PC-9 (cell line): ENCODE measurements at regions not wholly inside any gene's neighbourhood (a gene's known extent, or its start where the extent isn't known, plus 50 kb on each side); places are given as distances from the start of the nearest gene placed in this dataset.

Source experiments
- BruUV-seq: library from RNA; stranded (reverse); fragments of 400-500 nt; replicated peaks from 2 replicates; lab custom pipeline; 2021; lab: Mats Ljungman, UMichigan
- CTCF ChIA-PET: fragments of 300-600 bp; sonication (Branson Sonifier 250); formaldehyde crosslinking; loops from one replicate; lab custom pipeline; 2022; ENCODE audit warnings: antibody characterized with exemption; lab: Charles Lee
- POLR2A ChIA-PET: fragments of 300-600 bp; sonication (Branson Sonifier 250); formaldehyde crosslinking; loops from one replicate; lab custom pipeline; 2022; ENCODE audit warnings: antibody characterized with exemption; ENCODE audit not compliant: unreplicated experiment; lab: Charles Lee
- DNase-seq, 2 experiments: peaks; one replicate each; pipeline versions ENCODE4 v3.0.0 to v3.0.0-alpha.2; 2015 to 2022; ENCODE audit warnings: mixed read lengths in 1 of 2
- H2AFZ ChIP-seq: fragments of 200-600 bp; sonication (generic); 2 replicates; pipeline ENCODE4 v1.8.1; 2017; ENCODE audit warnings: antibody characterized with exemption
- H3F3A ChIP-seq: fragments of 200-600 bp; sonication (generic); 2 replicates; pipeline ENCODE4 v1.8.1; 2017; ENCODE audit warnings: antibody characterized with exemption, mild to moderate bottlenecking, low read depth; ENCODE audit not compliant: insufficient read depth
- H3K27ac ChIP-seq: fragments of 200-600 bp; sonication (generic); 2 replicates; pipeline ENCODE4 v1.6.1; 2016; ENCODE audit warnings: mixed run types
- H3K27me3 ChIP-seq: fragments of 200-600 bp; sonication (generic); 2 replicates; pipeline ENCODE4 v1.6.1; 2016; ENCODE audit warnings: low read depth, mixed run types; ENCODE audit not compliant: insufficient read depth
- H3K36me3 ChIP-seq: fragments of 200-600 bp; sonication (generic); 2 replicates; pipeline ENCODE4 v1.6.1; 2016; ENCODE audit warnings: low read depth, mixed run types
- H3K4me1 ChIP-seq: fragments of 200-600 bp; sonication (generic); replicated peaks from 2 replicates; pipeline ENCODE4 v1.6.1; 2016; ENCODE audit warnings: mixed run types; ENCODE audit not compliant: insufficient read depth
- H3K4me2 ChIP-seq: fragments of 200-600 bp; sonication (generic); 2 replicates; pipeline ENCODE4 v1.6.1; 2017; ENCODE audit warnings: mixed run types
- H3K4me3 ChIP-seq: fragments of 200-600 bp; sonication (generic); 2 replicates; pipeline ENCODE4 v1.6.1; 2016; ENCODE audit warnings: mixed run types
- H3K79me2 ChIP-seq: fragments of 200-600 bp; sonication (generic); 2 replicates; pipeline ENCODE4 v1.6.1; 2017; ENCODE audit warnings: low read depth, mixed run types
- H3K9me2 ChIP-seq: fragments of 200-600 bp; sonication (generic); 2 replicates; pipeline ENCODE4 v1.8.1; 2017; ENCODE audit warnings: mild to moderate bottlenecking; ENCODE audit not compliant: insufficient read depth
- H3K9me3 ChIP-seq: fragments of 200-600 bp; sonication (generic); 2 replicates; pipeline ENCODE4 v1.8.1; 2016; ENCODE audit warnings: low read depth; ENCODE audit not compliant: insufficient read depth
- H4K20me1 ChIP-seq: fragments of 200-600 bp; sonication (generic); 2 replicates; pipeline ENCODE4 v1.8.1; 2017; ENCODE audit not compliant: insufficient read depth
- EZH2 ChIP-seq: fragments of 200-600 bp; sonication (generic); IDR thresholded peaks from 2 replicates; pipeline ENCODE4 v1.8.0; 2017; ENCODE audit warnings: antibody characterized with exemption, low read depth
- intact Hi-C: fragments of 100-400 bp; cut with micrococcal nuclease; formaldehyde crosslinking; loops from one replicate; pipeline ENCODE4 v1.10.0; 2022; ENCODE audit not compliant: unreplicated experiment
- TF ChIP-seq, protein P1 (sequence below): fragments of 200-600 bp; sonication (generic); conservative IDR thresholded peaks from 2 replicates; pipeline ENCODE4 v1.6.1; 2017; ENCODE audit warnings: mixed run types, antibody characterized with exemption, mild to moderate bottlenecking, moderate library complexity

DNA sequence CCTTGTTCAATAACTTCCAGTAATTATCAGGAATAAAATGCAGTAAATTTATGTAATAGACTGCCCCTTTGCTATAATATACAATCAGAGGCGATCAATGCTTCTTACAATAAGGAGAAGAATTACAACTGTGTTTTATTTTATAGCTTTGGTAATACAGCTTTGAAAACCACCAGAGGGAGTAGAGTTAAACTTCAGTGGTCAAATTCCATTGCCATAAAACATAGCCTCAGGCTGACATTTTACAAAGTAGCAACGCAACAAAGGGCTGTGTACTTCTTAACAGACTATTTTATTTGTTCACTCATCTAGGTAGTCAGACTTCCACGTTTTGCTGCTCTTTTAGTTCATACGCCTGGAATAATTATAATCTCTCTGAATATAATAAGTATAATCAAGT, 58.5 kb downstream of the TEX13C start:
- DNase-seq, result no peak
- no peaks in the 10 kb centered on the region for H3K9me3 ChIP-seq

DNA sequence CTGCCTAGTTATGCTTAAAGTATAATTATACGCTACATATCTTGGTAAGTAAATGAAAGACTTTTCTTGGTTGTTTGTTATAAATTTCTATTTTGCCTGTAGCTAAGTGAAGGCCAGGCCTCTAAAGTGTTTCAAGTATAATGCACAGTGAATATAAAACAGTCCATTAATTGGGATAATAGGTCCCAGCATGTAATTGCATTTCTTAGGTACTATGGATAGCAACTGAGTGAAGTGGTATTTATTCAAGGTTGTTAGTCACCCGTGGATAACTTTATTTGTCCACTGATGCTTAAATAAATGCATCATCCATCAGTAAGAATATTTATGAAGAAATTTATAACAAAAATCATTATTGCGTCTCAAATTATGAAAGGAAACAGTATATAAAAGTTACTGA, 59.1 kb downstream of the TEX13C start:
- Histone ChIP-seq H3K27me3 (no peaks in the 10 kb centered on the region), H3K4me1 (no peaks in the 10 kb centered on the region), H3K79me2 (no peaks in the 10 kb centered on the region), H3K4me2 (no peak overlapping the region), H2AFZ (no peak overlapping the region), H3K9me2 (no peaks in the 10 kb centered on the region), H3K4me3 (no peak overlapping the region), H3K36me3 (no peaks in the 10 kb centered on the region), H3K27ac (no peak overlapping the region), H3F3A (no peaks in the 10 kb centered on the region), H4K20me1 (no peaks in the 10 kb centered on the region), H3K9me3 (no peaks in the 10 kb centered on the region)
- intact Hi-C loops, result no loop called here
- no TSS peak for BruUV-seq
- TF ChIP-seq EZH2, result no peak
- TF ChIP-seq, protein P1, sequence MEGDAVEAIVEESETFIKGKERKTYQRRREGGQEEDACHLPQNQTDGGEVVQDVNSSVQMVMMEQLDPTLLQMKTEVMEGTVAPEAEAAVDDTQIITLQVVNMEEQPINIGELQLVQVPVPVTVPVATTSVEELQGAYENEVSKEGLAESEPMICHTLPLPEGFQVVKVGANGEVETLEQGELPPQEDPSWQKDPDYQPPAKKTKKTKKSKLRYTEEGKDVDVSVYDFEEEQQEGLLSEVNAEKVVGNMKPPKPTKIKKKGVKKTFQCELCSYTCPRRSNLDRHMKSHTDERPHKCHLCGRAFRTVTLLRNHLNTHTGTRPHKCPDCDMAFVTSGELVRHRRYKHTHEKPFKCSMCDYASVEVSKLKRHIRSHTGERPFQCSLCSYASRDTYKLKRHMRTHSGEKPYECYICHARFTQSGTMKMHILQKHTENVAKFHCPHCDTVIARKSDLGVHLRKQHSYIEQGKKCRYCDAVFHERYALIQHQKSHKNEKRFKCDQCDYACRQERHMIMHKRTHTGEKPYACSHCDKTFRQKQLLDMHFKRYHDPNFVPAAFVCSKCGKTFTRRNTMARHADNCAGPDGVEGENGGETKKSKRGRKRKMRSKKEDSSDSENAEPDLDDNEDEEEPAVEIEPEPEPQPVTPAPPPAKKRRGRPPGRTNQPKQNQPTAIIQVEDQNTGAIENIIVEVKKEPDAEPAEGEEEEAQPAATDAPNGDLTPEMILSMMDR, result no peak
- ChIA-PET POLR2A (no interaction called here), CTCF (no interaction called here)
- no peak for DNase-seq

More for the DNA sequence above, 58.5 kb downstream of the TEX13C start:
- no peaks in the 10 kb centered on the region for H3K27me3 ChIP-seq
- intact Hi-C loops, result no loop called here
- no peak overlapping the region for H3K4me2 ChIP-seq
- H3K36me3 ChIP-seq, result no peaks in the 10 kb centered on the region
- ChIA-PET POLR2A (no interaction called here), CTCF (interaction anchor here (0.6 kb wide), 1 partner anchor 1358 kb away, joined by 3 read pairs; no protein-coding TSS in a partner anchor)
- H2AFZ ChIP-seq, result no peak overlapping the region
- H3K4me3 ChIP-seq, result no peak overlapping the region
- TF ChIP-seq, protein P1, result no peak; the same call in 1 of the 2 replicates
- TF ChIP-seq EZH2, result no peak
- BruUV-seq, result no TSS peak
- H3F3A ChIP-seq, result no peaks in the 10 kb centered on the region
- H3K9me2 ChIP-seq, result no peaks in the 10 kb centered on the region
- H4K20me1 ChIP-seq, result no peaks in the 10 kb centered on the region
- H3K27ac ChIP-seq, result no peak overlapping the region
- H3K79me2 ChIP-seq, result no peaks in the 10 kb centered on the region
- H3K4me1 ChIP-seq, result no peaks in the 10 kb centered on the region

DNA sequence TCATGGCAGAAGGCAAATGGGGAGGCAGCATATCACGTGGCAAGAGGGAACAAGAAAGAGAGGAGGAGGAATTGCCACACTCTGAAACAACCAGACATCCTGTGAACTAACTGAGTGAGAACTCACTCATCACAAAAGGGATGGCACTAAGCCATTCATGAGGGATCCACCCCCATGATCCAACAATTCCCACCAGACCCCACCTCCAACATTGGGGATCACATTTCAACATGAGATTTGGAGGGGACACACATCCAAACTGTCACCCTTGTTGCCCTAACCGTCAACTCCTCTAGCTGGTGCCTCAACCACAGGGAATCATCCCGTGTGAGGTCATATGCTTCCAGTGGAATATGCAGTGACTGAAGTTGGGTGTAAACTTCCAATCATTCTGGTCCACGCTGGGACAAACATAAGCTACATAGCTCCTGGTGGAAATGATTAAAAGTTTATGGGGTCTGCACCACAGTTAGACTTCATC, 62.5 kb downstream of the TEX13C start:
- Histone ChIP-seq H3K79me2 (no peaks in the 10 kb centered on the region), H3K36me3 (no peaks in the 10 kb centered on the region), H3K9me2 (no peaks in the 10 kb centered on the region), H4K20me1 (no peaks in the 10 kb centered on the region), H3K4me3 (no peak overlapping the region), H3K4me2 (no peak overlapping the region), H3K9me3 (no peaks in the 10 kb centered on the region), H2AFZ (no peak overlapping the region), H3K4me1 (no peaks in the 10 kb centered on the region), H3F3A (no peaks in the 10 kb centered on the region), H3K27me3 (no peaks in the 10 kb centered on the region), H3K27ac (no peak overlapping the region)
- intact Hi-C loops, result no loop called here
- DNase-seq, result no peak
- TF ChIP-seq, protein P1, result no peak
- no peak for TF ChIP-seq EZH2
- CTCF ChIA-PET, result no interaction called here
- POLR2A ChIA-PET, result no interaction called here
- no TSS peak for BruUV-seq
